Body of pancreas (tissue), 4 donors: ENCODE measurements at regions not wholly inside any gene's neighbourhood (a gene's known extent, or its start where the extent isn't known, plus 50 kb on each side); places are given as distances from the start of the nearest gene placed in this dataset.
"Not testable (repeated sequence)": the region's sequence is repeated elsewhere in the genome, so short reads cannot be mapped to it uniquely, and the experiment has no call there.

Experiments
- ATAC-seq: fragments of 150-250 bp; one replicate; pipeline ENCODE4 v1.9.1; 2016
- DNase-seq, 4 donors: peaks; one replicate each; pipeline ENCODE4 v3.0.0-alpha.2; 2019
- H3K27ac ChIP-seq, 4 donors: fragments of 200-600 bp; sonication (generic); 1 replicate in 3 of 4; 2 replicates in 1 of 4; pipeline versions ENCODE4 v1.5.1 to v1.6.1; 2016 to 2019; ENCODE audit warnings: mild to moderate bottlenecking in 1 of 4, mixed read lengths in 1 of 4, moderate library complexity in 1 of 4
- H3K27me3 ChIP-seq, 2 donors: fragments of 200-600 bp; sonication (generic); one replicate each; pipeline ENCODE4 v1.6.0; 2016; ENCODE audit warnings: mild to moderate bottlenecking in 1 of 2
- H3K36me3 ChIP-seq, 2 donors: fragments of 200-600 bp; sonication (generic); replicated peaks in 1 of 2; 2 replicates each; pipeline ENCODE4 v1.5.1; 2016; ENCODE audit warnings: low read depth in 2 of 2; ENCODE audit not compliant: insufficient read depth in 1 of 2
- H3K4me1 ChIP-seq: fragments of 200-600 bp; sonication (generic); one replicate; pipeline ENCODE4 v1.6.0; 2016
- H3K4me3 ChIP-seq, 2 donors: fragments of 200-600 bp; sonication (generic); 1 replicate in 1 of 2; 2 replicates in 1 of 2; pipeline ENCODE4 v1.5.1; 2016 to 2019
- H3K9me3 ChIP-seq, 3 donors: fragments of 200-600 bp; sonication (generic); 1 replicate in 2 of 3; 2 replicates in 1 of 3; pipeline ENCODE4 v1.5.1; 2016
- POLR2A ChIP-seq, 3 donors: fragments of 450-650 bp; IDR thresholded peaks; one replicate each; pipeline ENCODE4 v1.6.1; 2016; ENCODE audit warnings: antibody characterized with exemption in 3 of 3, mild to moderate bottlenecking in 2 of 3
- WGBS, 2 donors: methylation state at CpG; one replicate each; pipeline ENCODE4 v1.1.5; 2017; 5-methylcytosine and 5-hydroxymethylcytosine counted together
- intact Hi-C: fragments of 100-400 bp; cut with DNase I; formaldehyde crosslinking; loops from one replicate; pipeline ENCODE4 v1.15.1; 2023
- TF ChIP-seq, protein P1 (sequence below), 7 experiments: fragments of 450-650 bp in 4 of 7; fragments of 200-600 bp in 3 of 7; sonication (generic) in 3 of 7; IDR thresholded peaks; one replicate each; pipeline ENCODE4 v1.5.1; 2016 to 2019; ENCODE audit warnings: antibody characterized with exemption in 7 of 7

DNA sequence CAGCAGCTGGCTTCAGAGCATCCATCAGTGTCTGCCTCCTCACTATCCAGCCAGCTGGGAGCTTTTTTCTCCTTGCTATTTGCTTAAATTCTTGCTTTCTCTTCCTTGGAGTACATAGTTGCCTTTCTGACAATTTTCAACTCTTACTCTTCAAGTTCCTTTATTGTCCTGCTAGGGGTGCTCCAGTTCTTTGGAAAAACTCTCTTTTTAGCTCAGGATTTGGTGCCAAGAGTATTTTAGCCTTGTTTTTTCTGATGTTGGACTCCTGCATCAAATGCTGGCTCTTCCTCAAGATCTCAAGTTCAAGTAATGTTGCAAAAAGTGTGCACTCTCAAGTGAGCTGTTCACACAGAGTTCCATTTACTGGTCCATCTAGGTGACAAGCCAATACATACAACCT is 126.4 kb downstream of the KDR start:
- no peaks in the 10 kb centered on the region for H3K4me1 ChIP-seq
- no peaks in the 10 kb centered on the region for H3K9me3 ChIP-seq
- intact Hi-C loops, result loop anchor here (10.0 kb wide), 1 partner anchor 316 kb away; no protein-coding TSS in a partner anchor
- no peak overlapping the region for H3K4me3 ChIP-seq
- no peak overlapping the region for H3K27ac ChIP-seq
- TF ChIP-seq, protein P1, sequence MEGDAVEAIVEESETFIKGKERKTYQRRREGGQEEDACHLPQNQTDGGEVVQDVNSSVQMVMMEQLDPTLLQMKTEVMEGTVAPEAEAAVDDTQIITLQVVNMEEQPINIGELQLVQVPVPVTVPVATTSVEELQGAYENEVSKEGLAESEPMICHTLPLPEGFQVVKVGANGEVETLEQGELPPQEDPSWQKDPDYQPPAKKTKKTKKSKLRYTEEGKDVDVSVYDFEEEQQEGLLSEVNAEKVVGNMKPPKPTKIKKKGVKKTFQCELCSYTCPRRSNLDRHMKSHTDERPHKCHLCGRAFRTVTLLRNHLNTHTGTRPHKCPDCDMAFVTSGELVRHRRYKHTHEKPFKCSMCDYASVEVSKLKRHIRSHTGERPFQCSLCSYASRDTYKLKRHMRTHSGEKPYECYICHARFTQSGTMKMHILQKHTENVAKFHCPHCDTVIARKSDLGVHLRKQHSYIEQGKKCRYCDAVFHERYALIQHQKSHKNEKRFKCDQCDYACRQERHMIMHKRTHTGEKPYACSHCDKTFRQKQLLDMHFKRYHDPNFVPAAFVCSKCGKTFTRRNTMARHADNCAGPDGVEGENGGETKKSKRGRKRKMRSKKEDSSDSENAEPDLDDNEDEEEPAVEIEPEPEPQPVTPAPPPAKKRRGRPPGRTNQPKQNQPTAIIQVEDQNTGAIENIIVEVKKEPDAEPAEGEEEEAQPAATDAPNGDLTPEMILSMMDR (IDR thresholded peaks at IDR 0.05), result peak in 5 of 7 experiments; percentile 15 to 50 (median 42)
- no peak for TF ChIP-seq POLR2A (IDR thresholded peaks at IDR 0.05)
- ATAC-seq (no peak), DNase-seq (no peak)
- no peaks in the 10 kb centered on the region for H3K36me3 ChIP-seq
- no peaks in the 10 kb centered on the region for H3K27me3 ChIP-seq

DNA sequence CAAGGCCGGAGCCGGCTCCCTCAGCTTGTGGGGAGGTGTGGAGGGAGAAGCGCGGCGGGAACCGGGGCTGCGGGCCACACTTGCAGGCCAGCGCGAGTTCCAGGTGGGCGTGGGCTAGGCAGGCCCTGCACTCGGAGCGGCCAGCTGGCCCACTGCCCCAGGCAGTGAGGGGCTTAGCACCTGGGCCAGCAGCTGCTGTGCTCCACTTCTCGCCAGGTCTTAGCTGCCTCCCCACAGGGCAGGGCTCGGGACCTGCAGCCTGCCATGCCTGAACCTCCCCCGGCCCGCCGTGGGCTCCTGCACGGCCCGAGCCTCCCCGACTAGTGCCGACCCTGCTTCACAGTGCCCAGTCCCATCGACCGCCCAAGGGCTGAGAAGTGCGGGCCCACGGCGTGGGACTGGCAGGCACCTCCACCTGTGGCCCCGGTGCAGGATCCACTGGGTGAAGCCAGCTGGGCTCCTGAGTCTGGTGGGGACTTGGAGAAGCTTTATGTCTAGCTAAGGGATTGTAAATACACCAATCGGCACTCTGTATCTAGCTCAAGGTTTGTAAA is 131.8 kb downstream of the KDR start:
- DNase-seq, H3K27ac ChIP-seq, H3K4me3 ChIP-seq, ATAC-seq, H3K36me3 ChIP-seq, H3K9me3 ChIP-seq, H3K4me1 ChIP-seq, H3K27me3 ChIP-seq: not testable (repeated sequence)
- intact Hi-C loops, result loop anchor here (10.0 kb wide), 1 partner anchor 321 kb away; no protein-coding TSS in a partner anchor
- 82 to 84% methylated on average over 14 to 28 of the region's 28 CpGs for WGBS, 2 donors

DNA sequence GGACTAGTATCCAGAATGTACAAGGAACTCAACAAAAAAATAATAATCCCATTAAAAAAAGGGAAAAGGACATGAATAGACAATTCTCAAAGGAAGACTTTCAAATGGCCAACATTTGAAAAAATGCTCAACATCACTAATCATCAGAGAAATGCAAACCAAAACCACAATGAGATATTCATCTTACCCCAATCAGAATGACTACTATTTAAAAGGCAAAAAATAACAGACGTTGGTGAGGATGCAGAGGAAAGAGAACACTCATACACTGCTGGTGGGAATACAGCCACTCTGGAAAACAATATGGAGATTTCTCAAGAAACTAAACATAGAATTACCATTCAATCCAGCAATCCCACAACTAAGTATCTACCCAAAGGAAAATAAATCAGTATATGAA is 133.1 kb downstream of the KDR start:
- Histone ChIP-seq H3K4me3 (no peak overlapping the region), H3K27ac (no peak overlapping the region), H3K4me1 (no peaks in the 10 kb centered on the region), H3K27me3 (no peaks in the 10 kb centered on the region), H3K9me3 (no peaks in the 10 kb centered on the region), H3K36me3 (no peaks in the 10 kb centered on the region)
- WGBS, 2 donors, result 22 to 30% methylated on average over 1 of the region's 1 CpG
- TF ChIP-seq, protein P1 (IDR thresholded peaks at IDR 0.05), result no peak
- no peak for TF ChIP-seq POLR2A (IDR thresholded peaks at IDR 0.05)
- ATAC-seq (no peak), DNase-seq (no peak)
- intact Hi-C loops, result loop anchor here (10.0 kb wide), 1 partner anchor 323 kb away; no protein-coding TSS in a partner anchor

DNA sequence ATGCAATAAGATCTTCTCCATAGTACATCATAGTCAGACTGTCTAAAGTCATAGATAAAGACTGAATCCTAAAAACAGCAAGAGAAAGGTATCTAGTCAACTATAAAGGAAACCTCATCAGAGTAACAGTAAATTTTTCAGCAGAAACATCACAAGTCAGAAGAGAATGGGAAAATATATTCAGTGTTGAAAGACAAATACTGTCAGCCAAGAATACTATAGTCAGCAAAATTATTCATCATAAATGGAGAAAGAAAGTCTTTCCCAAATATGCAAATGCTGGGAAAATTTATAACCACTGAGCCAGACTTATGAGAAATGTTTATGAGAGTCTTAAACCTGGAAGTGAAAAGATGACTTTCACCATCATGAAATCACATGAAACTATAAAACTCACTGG is 136.7 kb downstream of the KDR start:
- TF ChIP-seq, protein P1 (IDR thresholded peaks at IDR 0.05), result no peak
- no peak for TF ChIP-seq POLR2A (IDR thresholded peaks at IDR 0.05)
- intact Hi-C loops, result no loop called here
- H3K27ac ChIP-seq, result no peak overlapping the region

DNA sequence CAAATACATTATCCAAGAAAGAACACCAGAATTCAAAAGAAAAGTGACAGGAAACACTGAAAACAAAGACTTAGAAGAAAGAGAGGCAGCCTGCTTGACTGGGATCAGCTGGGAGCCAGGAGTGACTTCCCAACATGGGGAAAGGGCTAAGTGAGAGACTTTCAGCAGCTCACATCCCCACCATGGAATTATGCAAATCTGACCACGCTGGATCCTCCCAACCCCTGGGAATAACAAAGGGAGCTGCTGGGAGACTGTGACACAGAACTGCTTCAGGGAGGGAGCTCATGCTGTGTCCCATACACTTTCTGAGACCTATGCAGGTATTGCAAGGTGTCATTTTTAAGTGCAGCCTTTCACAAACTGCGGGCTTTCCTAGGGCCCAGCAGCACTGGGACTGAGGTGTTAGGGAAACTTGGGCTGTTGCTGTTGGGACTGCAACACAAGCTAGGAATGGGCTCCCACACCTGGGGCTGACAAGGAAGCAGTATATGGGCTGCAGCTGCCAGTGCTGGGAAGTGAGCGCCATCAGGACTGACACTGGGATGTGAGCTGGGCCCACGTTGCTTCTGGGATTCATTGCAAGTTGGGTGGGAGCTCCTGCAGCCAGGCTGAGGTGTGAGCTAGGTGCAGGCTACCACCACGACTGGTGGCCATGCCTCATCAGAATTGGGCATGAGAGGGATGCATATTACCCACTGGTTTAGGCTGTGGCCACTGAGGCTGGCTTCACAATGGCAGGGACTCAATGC is 139.1 kb downstream of the KDR start:
- H3K4me1 ChIP-seq, result no peaks in the 10 kb centered on the region
- H3K27ac ChIP-seq, result no peak overlapping the region
- intact Hi-C loops, result no loop called here
- H3K36me3 ChIP-seq, result no peaks in the 10 kb centered on the region
- DNase-seq, result no peak
- no peaks in the 10 kb centered on the region for H3K9me3 ChIP-seq
- TF ChIP-seq, protein P1 (IDR thresholded peaks at IDR 0.05), result no peak
- TF ChIP-seq POLR2A (IDR thresholded peaks at IDR 0.05), result no peak
- H3K4me3 ChIP-seq, result no peak overlapping the region
- 50 to 54% methylated on average over 3 to 5 of the region's 5 CpGs for WGBS, 2 donors
- ATAC-seq, result no peak
- H3K27me3 ChIP-seq, result no peaks in the 10 kb centered on the region

More for the DNA sequence above, 136.7 kb downstream of the KDR start:
- DNase-seq, result no peak
- no peak overlapping the region for H3K4me3 ChIP-seq
- no peaks in the 10 kb centered on the region for H3K4me1 ChIP-seq
- no peak for ATAC-seq
- no peaks in the 10 kb centered on the region for H3K27me3 ChIP-seq
- no peaks in the 10 kb centered on the region for H3K9me3 ChIP-seq
- no peaks in the 10 kb centered on the region for H3K36me3 ChIP-seq
